ENCODE measurements at regions not wholly inside any gene's neighbourhood (a gene's known extent, or its start where the extent isn't known, plus 50 kb on each side); places are given as distances from the start of the nearest gene placed in this dataset.

DNA sequence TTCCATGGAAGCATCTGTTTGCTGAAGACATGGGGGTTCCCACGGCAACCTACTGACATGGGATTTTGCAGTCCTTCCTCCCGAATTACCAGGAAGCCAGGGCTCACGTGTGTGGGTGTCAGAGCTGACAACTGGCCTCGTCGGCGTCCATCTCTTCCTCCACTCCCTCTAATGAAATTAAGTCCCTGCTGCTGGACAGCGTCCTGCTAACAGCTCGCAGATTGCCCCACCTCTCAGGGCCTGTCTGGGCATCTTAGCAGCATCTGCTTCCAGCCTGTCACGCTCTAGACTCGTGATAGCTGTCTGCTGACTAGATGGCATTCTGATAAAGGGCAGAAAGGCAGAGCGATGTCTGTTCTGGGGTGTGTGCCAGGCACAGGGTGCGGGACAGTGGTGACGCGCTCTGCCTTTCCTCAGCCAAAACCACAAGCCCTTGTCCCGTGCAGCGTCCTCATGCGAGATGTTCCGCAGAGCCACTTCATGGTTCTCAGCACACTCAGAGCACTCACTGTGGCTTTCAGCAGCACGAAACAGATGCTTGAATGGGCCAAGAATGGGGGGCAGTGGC is 161.1 kb downstream of the ARL4C start:
- Histone ChIP-seq H3K4me3 (no peak overlapping the region), H3K36me3 (ENCODE audit: insufficient read depth, low read length) (no peaks in the 10 kb centered on the region), H3K9ac (ENCODE audit: insufficient read length) (no peak overlapping the region), H3K27ac (no peak overlapping the region), H3K9me3 (ENCODE audit: low read depth, low read length) (no peaks in the 10 kb centered on the region)
- DNase-seq (ENCODE audit: low read depth, low spot score): no peak
- TF ChIP-seq POLR2AphosphoS5 (IDR thresholded peaks at IDR 0.05; ENCODE audit: borderline replicate concordance, low read depth, low read length) (no peak), FOXP2 (optimal IDR thresholded peaks at IDR 0.05; ENCODE audit: control extremely low read depth, extremely low read length, insufficient read depth) (no peak), EZH2 (IDR thresholded peaks at IDR 0.05) (no peak)

GRCh38 chr2:234334756-234335155 is 162.1 kb downstream of the ARL4C start:
- no peak overlapping the region for H3K9ac ChIP-seq (ENCODE audit: insufficient read length)
- no peak for DNase-seq (ENCODE audit: low read depth, low spot score)
- H3K9me3 ChIP-seq (ENCODE audit: low read depth, low read length): no peaks in the 10 kb centered on the region
- H3K4me3 ChIP-seq: no peak overlapping the region
- no peak overlapping the region for H3K27ac ChIP-seq
- TF ChIP-seq EZH2 (IDR thresholded peaks at IDR 0.05): no peak
- no peak for TF ChIP-seq POLR2AphosphoS5 (IDR thresholded peaks at IDR 0.05; ENCODE audit: borderline replicate concordance, low read depth, low read length)
- TF ChIP-seq FOXP2 (optimal IDR thresholded peaks at IDR 0.05; ENCODE audit: control extremely low read depth, extremely low read length, insufficient read depth): no peak
- no peaks in the 10 kb centered on the region for H3K36me3 ChIP-seq (ENCODE audit: insufficient read depth, low read length)

DNA sequence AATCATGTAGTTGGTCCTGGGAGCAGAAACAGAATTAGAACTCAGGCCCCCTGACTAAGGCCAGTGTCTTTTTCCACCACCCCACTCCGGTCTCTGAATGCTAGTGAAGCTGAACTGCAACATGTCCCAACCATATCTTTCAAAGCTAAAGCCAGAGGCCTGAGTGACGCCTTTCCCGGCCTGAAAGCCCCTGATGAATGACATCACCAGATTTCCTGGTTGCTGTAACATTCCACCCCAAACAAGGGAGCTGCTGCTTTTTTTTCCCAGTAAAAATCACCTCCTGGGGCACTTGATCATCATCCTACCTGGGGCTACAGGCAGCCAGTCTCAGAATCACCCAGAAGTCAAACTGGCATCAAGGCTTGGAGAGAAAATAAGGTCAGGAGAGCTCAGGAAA is 162.7 kb downstream of the ARL4C start:
- no peaks in the 10 kb centered on the region for H3K9me3 ChIP-seq (ENCODE audit: low read depth, low read length)
- TF ChIP-seq POLR2AphosphoS5 (IDR thresholded peaks at IDR 0.05; ENCODE audit: borderline replicate concordance, low read depth, low read length) (no peak), FOXP2 (optimal IDR thresholded peaks at IDR 0.05; ENCODE audit: control extremely low read depth, extremely low read length, insufficient read depth) (no peak), EZH2 (IDR thresholded peaks at IDR 0.05) (no peak)
- no peak overlapping the region for H3K4me3 ChIP-seq
- no peak for DNase-seq (ENCODE audit: low read depth, low spot score)
- no peak overlapping the region for H3K9ac ChIP-seq (ENCODE audit: insufficient read length)
- no peak overlapping the region for H3K27ac ChIP-seq
- H3K36me3 ChIP-seq (ENCODE audit: insufficient read depth, low read length): no peaks in the 10 kb centered on the region

GRCh38 chr2:234333168-234334130 is 163.4 kb downstream of the ARL4C start:
- Histone ChIP-seq H3K9me3 (ENCODE audit: low read depth, low read length) (no peaks in the 10 kb centered on the region), H3K36me3 (ENCODE audit: insufficient read depth, low read length) (no peaks in the 10 kb centered on the region), H3K27ac (no peak overlapping the region), H3K9ac (ENCODE audit: insufficient read length) (no peak overlapping the region), H3K4me3 (no peak overlapping the region)
- TF ChIP-seq POLR2AphosphoS5 (IDR thresholded peaks at IDR 0.05; ENCODE audit: borderline replicate concordance, low read depth, low read length) (no peak), FOXP2 (optimal IDR thresholded peaks at IDR 0.05; ENCODE audit: control extremely low read depth, extremely low read length, insufficient read depth) (no peak), EZH2 (IDR thresholded peaks at IDR 0.05) (no peak)
- no peak for DNase-seq (ENCODE audit: low read depth, low spot score)

GRCh38 chr2:234331966-234332365 is 164.9 kb downstream of the ARL4C start:
- H3K9ac ChIP-seq (ENCODE audit: insufficient read length): no peak overlapping the region
- no peak overlapping the region for H3K27ac ChIP-seq
- H3K4me3 ChIP-seq: no peak overlapping the region
- TF ChIP-seq EZH2 (IDR thresholded peaks at IDR 0.05): no peak
- no peak for DNase-seq (ENCODE audit: low read depth, low spot score)
- no peaks in the 10 kb centered on the region for H3K9me3 ChIP-seq (ENCODE audit: low read depth, low read length)
- H3K36me3 ChIP-seq (ENCODE audit: insufficient read depth, low read length): no peaks in the 10 kb centered on the region

DNA sequence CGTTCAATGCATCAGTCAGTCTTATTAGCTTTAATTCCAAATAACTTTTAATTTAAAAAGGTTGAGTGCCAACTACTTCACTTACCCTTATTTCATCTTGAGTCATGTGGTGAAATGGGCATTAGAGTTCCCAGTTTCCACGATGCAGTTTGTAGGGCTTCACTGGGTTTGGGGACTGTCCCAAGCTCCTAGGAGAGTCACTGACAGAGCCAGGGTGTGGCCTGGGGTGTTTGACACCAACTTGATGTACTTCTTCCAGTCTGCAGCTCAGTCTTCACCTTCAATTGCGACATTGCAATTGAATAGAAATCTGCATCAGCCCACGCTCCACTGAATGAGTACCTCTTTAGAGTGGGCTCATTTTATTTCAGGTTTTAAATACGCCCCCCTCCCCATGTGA is 165.3 kb downstream of the ARL4C start:
- H3K9me3 ChIP-seq (ENCODE audit: low read depth, low read length): no peaks in the 10 kb centered on the region
- TF ChIP-seq FOXP2 (optimal IDR thresholded peaks at IDR 0.05; ENCODE audit: control extremely low read depth, extremely low read length, insufficient read depth): no peak
- TF ChIP-seq EZH2 (IDR thresholded peaks at IDR 0.05): no peak
- no peak for TF ChIP-seq POLR2AphosphoS5 (IDR thresholded peaks at IDR 0.05; ENCODE audit: borderline replicate concordance, low read depth, low read length)
- no peak overlapping the region for H3K27ac ChIP-seq
- H3K9ac ChIP-seq (ENCODE audit: insufficient read length): no peak overlapping the region
- H3K36me3 ChIP-seq (ENCODE audit: insufficient read depth, low read length): no peaks in the 10 kb centered on the region
- H3K4me3 ChIP-seq: no peak overlapping the region
- no peak for DNase-seq (ENCODE audit: low read depth, low spot score)

DNA sequence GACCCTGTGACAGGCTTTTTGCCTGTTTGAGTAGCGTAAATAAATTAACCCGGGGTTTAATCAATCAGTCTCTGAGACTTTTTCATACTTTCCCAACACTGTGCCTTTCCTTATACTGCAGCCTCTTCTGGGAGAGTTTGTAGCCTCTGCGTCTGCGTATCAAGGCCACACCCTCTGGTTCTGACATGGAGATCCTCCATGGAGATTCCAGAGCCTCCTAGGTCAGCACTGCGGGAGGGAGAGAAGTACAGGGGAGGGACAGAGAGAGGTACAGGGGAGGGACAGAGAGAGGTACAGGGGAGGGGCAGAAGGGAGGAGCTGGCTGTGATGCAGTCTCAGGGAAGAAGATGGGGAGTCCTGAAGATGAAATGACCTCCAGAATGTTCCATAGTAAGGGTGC is 166.0 kb downstream of the ARL4C start:
- Histone ChIP-seq H3K4me3 (no peak overlapping the region), H3K36me3 (ENCODE audit: insufficient read depth, low read length) (no peaks in the 10 kb centered on the region), H3K27ac (no peak overlapping the region), H3K9me3 (ENCODE audit: low read depth, low read length) (no peaks in the 10 kb centered on the region), H3K9ac (ENCODE audit: insufficient read length) (no peak overlapping the region)
- TF ChIP-seq POLR2AphosphoS5 (IDR thresholded peaks at IDR 0.05; ENCODE audit: borderline replicate concordance, low read depth, low read length) (no peak), FOXP2 (optimal IDR thresholded peaks at IDR 0.05; ENCODE audit: control extremely low read depth, extremely low read length, insufficient read depth) (no peak), EZH2 (IDR thresholded peaks at IDR 0.05) (no peak)
- no peak for DNase-seq (ENCODE audit: low read depth, low spot score)

DNA sequence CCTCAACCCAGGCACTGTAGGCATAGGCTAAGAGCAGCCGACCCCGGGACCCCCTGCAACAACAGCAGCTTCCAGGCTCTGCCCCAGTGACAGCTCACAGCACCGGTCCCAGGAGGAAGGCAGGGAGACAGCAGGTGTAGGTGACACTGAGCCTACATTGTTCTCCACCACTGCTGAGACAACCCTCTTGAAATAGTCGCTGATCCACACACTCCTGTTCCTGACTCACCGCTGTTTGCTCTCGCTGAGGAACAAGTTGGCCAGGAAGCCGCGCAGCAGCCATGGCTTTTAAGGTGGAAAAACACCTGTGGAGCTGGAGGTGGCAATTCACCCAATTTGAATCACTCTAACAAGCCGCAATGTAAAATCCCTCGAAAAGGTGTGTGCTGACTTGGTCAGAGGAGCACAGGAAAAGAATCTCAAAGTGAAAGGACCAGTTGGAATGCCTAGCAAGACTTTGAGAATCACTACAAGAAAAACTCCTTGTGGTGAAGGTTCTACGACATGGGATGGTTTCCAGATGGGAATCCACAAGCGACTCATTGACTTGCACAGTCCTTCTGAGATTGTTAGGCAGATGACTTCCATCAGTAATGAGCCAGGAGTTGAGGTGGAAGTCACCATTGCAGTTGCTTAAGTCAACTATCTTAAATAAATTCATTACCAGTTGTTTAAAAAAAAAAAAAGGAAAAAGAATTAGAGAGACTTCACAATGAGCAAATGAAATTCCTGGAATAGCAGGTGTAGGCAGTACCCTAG is 167.5 kb downstream of the ARL4C start:
- H3K9ac ChIP-seq (ENCODE audit: insufficient read length): no peak overlapping the region
- H3K36me3 ChIP-seq (ENCODE audit: insufficient read depth, low read length): no peaks in the 10 kb centered on the region
- H3K27ac ChIP-seq: no peak overlapping the region
- DNase-seq (ENCODE audit: low read depth, low spot score): no peak
- H3K4me3 ChIP-seq: no peak overlapping the region
- H3K9me3 ChIP-seq (ENCODE audit: low read depth, low read length): no peaks in the 10 kb centered on the region
- TF ChIP-seq POLR2AphosphoS5 (IDR thresholded peaks at IDR 0.05; ENCODE audit: borderline replicate concordance, low read depth, low read length) (no peak), FOXP2 (optimal IDR thresholded peaks at IDR 0.05; ENCODE audit: control extremely low read depth, extremely low read length, insufficient read depth) (no peak)
